HT1080 (cell line): ENCODE measurements at regions not wholly inside any gene's neighbourhood (a gene's known extent, or its start where the extent isn't known, plus 50 kb on each side); places are given as distances from the start of the nearest gene placed in this dataset.

Source experiments
- DNase-seq: peaks from one replicate; pipeline ENCODE4 v3.0.0-alpha.2; 2015; ENCODE audit warnings: low read depth

DNA sequence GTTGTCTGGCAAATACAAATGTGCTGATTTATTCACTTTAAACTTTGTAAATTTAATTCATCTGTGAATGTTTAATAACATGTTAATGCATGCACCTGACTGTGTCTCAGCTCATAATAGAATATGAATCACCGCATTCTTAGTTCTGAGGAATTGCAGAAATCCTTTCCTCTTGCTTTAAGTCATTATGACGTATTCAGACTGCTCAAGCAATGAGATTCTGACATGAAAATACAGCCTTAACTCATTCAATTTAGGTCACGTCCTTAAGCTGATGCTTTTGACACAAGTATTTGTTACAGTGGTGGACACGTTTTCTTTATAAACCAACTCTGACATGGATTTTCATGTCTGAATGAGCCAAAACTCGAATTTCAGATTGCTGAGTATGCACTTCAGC is 541.0 kb upstream of the KLF12 start:
- DNase-seq, result no peak

GRCh38 chr13:74674720-74675119 is 540.5 kb upstream of the KLF12 start:
- DNase-seq, result no peak

DNA sequence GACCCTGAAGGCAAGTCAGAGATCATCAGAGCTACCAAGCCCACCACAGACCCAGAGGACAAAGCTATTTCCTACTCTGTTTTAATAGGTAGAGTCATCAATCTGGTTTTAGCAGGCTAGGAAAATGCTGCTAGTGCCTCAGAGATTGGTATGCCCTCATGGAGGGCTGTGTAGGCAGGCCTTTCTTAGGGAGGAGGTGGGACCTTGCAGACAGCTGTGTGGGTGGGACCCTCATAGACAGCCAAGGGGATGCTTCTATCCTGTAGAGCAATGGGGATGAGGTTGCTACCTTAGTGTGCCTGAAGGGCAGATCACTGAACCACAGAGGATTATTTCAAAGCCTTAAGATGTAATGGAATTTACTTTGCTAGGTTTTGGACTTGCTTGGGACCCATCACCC is 534.9 kb upstream of the KLF12 start:
- DNase-seq, result no peak

- DNase-seq, result no peak
These were observed 533.5 kb upstream of the KLF12 start for GRCh38 chr13:74667656-74668203.

DNA sequence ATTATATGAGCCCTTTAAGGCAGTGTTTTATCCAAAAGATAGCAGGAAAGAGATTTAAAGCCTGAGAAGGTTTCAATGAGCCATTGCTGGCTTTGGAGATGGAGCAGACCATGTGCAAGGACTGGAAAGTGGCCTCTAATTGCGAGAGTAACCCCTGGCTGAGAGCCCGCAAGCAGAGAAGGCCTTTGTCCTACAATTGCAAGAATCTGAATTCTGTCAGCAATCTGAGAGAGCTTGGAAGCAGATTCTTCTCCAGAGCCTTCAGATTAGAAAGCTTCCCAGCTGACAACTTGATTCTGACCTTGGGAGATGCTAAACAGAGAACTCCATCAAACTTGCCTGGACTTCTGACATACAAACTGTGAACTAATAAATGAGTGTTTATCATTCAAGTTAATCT is 528.7 kb upstream of the KLF12 start:
- DNase-seq, result no peak

GRCh38 chr13:74661851-74662250 is 527.6 kb upstream of the KLF12 start:
- no peak for DNase-seq

DNA sequence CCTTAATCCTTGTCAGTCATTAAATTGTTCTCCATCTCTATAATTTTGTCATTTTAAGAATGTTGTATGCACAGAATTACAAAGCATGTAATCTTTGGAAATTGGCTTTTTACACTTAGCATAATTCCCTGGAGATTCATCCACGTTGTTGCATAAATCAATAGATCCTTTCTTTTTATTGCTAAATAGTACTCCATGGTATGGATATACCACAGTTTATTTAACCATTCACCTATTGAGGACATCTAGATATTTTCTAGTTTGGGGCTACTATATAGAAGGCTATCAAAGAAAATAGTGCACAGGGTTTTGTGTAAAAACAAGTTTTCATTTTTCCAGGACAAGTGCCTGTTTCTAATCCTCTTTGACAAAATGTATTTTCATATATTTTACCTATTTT is 523.6 kb upstream of the KLF12 start:
- no peak for DNase-seq

DNA sequence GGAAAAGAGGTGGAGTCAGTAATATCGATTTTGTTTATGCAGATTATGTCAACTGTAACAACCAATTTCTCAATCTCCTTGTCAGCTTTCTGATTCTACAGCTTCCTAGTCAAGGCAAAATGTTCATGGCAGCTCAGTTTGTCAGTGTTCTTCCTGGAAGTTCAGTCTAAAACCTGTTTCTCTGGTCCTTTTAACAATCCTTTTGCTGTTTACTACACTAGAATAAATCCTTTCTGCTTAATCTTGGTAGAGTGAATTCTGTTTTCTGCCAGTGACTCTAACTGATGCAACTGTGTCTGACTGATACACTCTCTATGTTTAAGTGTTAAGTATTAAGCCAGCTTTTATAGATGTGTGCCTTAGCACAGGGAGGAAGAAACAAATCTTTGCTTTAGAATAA is 516.9 kb upstream of the KLF12 start:
- no peak for DNase-seq

DNA sequence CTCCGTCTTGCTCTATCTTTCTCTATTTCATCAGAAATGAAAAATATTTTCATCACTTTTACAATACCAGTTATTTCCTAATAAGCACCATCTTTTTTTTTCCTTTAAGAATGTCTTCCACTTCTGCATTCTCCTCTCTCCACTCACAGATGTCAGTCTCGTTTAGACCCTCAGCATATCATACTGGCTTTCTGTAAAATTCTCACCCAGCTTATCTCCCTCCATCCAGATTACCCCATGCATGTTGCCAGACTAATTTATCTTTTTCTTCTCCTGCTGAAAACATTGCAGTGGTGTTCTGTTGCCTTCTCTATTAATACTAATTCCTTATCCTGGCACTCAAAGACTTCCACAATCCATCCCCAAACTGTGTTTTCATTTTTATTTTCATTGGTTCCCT is 513.8 kb upstream of the KLF12 start:
- no peak for DNase-seq

- no peak for DNase-seq
These were observed 513.0 kb upstream of the KLF12 start for GRCh38 chr13:74647211-74647610.

- no peak for DNase-seq
These were observed 511.9 kb upstream of the KLF12 start for GRCh38 chr13:74646091-74646490.

GRCh38 chr13:74645586-74645985 is 511.4 kb upstream of the KLF12 start:
- no peak for DNase-seq

GRCh38 chr13:74644229-74644628 is 510.0 kb upstream of the KLF12 start:
- peak; percentile 47 for DNase-seq

GRCh38 chr13:74641586-74641985 is 507.4 kb upstream of the KLF12 start:
- peak; percentile 26 for DNase-seq

- DNase-seq, result no peak
These were observed 499.5 kb upstream of the KLF12 start for GRCh38 chr13:74633734-74634133.

GRCh38 chr13:74629985-74630384 is 495.8 kb upstream of the KLF12 start:
- DNase-seq, result no peak

DNA sequence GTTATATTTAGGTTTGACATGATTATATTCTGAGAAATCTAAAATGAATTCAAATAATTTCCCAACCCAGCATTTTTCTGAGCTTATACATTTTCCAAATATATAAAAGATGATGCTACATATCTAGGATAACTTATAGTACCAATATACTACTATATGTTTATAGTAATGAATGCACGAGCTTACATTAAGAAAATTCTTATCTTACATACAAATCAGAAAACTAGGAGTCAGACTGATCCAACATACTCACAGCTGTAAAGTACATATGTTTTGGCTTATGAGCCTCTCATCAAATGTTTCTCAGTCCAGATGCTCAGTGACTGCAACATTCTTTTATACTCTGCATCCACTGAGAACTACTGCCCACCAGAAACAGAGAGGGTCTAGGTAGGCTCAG is 491.3 kb upstream of the KLF12 start:
- DNase-seq, result no peak

- DNase-seq, result no peak
These were observed 489.6 kb upstream of the KLF12 start for GRCh38 chr13:74623761-74624160.

DNA sequence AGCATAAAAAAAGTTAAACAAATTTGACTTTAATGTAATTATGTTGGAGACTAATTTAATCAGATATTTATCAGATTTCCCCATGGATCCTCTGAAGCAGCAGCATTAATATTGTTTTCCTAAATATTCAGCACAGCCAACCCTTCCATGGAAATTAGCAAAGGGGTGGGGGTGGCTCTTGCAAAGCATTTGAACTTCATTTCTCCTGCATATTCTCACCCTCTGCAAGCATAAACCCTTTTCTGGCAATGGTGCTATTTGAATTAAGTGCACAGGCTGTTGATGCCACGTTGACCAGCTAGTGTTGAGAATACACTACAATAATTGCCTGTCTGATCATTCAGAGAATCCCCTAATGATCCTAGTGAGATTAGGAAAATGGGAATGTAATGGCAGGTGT is 488.1 kb upstream of the KLF12 start:
- DNase-seq, result no peak

- DNase-seq, result no peak
These were observed 486.5 kb upstream of the KLF12 start for GRCh38 chr13:74620711-74621110.

- DNase-seq, result no peak
These were observed 486.1 kb upstream of the KLF12 start for GRCh38 chr13:74620308-74620707.

- DNase-seq, result no peak
These were observed 463.3 kb upstream of the KLF12 start for GRCh38 chr13:74597526-74597925.

GRCh38 chr13:74596691-74597090 is 462.5 kb upstream of the KLF12 start:
- DNase-seq, result no peak

DNA sequence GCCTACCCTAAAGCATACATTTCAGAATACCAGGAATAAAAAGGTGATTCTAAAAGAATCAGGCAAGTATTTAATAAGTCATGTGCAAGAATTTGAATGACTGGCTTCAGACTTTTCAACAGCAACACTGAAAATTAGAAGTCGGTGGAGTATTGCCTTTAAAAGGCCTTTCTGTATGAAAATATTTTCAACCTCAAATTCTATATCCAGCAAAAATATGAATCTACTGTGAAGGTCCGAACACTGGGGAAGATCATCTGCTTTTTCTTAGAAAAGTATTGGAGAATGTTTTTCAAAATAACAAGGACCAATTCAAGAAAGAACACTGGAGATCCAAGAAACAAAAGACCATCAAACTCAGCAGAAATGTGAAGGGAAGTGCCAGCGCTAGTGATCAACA is 459.5 kb upstream of the KLF12 start:
- DNase-seq, result no peak
